Small intestine (tissue), 7 donors: ENCODE measurements at regions not wholly inside any gene's neighbourhood (a gene's known extent, or its start where the extent isn't known, plus 50 kb on each side); places are given as distances from the start of the nearest gene placed in this dataset.

Experiments
- DNase-seq, 2 donors: peaks; one replicate each; pipeline versions ENCODE4 v3.0.0 to v3.0.0-alpha.2; 2013
- FAIRE-seq: peaks from 2 replicates; lab custom pipeline; 2012; peaks lifted over from hg19 to GRCh38; lab: Jason Lieb, UNC
- H3K27ac ChIP-seq, 3 donors: one replicate each; pipeline ENCODE4 v1.5.1; 2013; ENCODE audit warnings: low read length in 2 of 3, mild to moderate bottlenecking in 2 of 3, control low read depth in 1 of 3, inconsistent platforms in 1 of 3, low read depth in 1 of 3, moderate library complexity in 1 of 3
- H3K27me3 ChIP-seq, 3 donors: one replicate each; pipeline ENCODE4 v1.6.1; 2013; ENCODE audit warnings: low read length in 3 of 3, inconsistent platforms in 1 of 3; ENCODE audit not compliant: control insufficient read depth in 3 of 3, insufficient read depth in 3 of 3
- H3K36me3 ChIP-seq, 3 donors: one replicate each; pipeline ENCODE4 v1.6.1; 2013; ENCODE audit warnings: low read length in 3 of 3, inconsistent platforms in 1 of 3, low read depth in 1 of 3, mild to moderate bottlenecking in 1 of 3, moderate library complexity in 1 of 3; ENCODE audit not compliant: control insufficient read depth in 3 of 3, insufficient read depth in 2 of 3
- H3K4me1 ChIP-seq, 3 donors: one replicate each; pipeline ENCODE4 v1.6.1; 2013; ENCODE audit warnings: low read length in 2 of 3, inconsistent platforms in 1 of 3, low read depth in 1 of 3, mild to moderate bottlenecking in 1 of 3, moderate library complexity in 1 of 3; ENCODE audit not compliant: control insufficient read depth in 3 of 3, insufficient read depth in 2 of 3
- H3K4me3 ChIP-seq, 3 donors: one replicate each; pipeline ENCODE4 v1.5.1; 2013; ENCODE audit warnings: low read length in 3 of 3, control low read depth in 1 of 3, inconsistent platforms in 1 of 3, low read depth in 1 of 3, mild to moderate bottlenecking in 1 of 3, moderate library complexity in 1 of 3
- H3K9me3 ChIP-seq, 2 donors: one replicate each; pipeline ENCODE4 v1.6.1; 2013; ENCODE audit warnings: low read depth in 1 of 2, low read length in 1 of 2; ENCODE audit not compliant: control insufficient read depth in 2 of 2, insufficient read depth in 1 of 2
- WGBS, 3 donors: extraction: QIAGEN DNeasy Blood & Tissue Kit; methylation state at CpG; one replicate each; pipeline ENCODE4 v1.1.7; 2013; 5-methylcytosine and 5-hydroxymethylcytosine counted together
- donor health status: healthy with polysubstance abuse.
- donor health status: control.
- donor health status: control.
- donor health status: Bipolar disorder and iron deficiency.
- donor health status: healthy.

GRCh38 chr5:15447209-15447608 lies 52.8 kb upstream of the FBXL7 start:
- WGBS, 3 donors, result 19 to 26% (median 22%) methylated on average over 1 of the region's 1 CpG
- Histone ChIP-seq H3K27me3 (no peaks in the 10 kb centered on the region), H3K9me3 (no peaks in the 10 kb centered on the region), H3K4me3 (no peak overlapping the region), H3K4me1 (no peaks in the 10 kb centered on the region), H3K27ac (no peak overlapping the region), H3K36me3 (no peaks in the 10 kb centered on the region)
- FAIRE-seq (no peak), DNase-seq (no peak)

DNA sequence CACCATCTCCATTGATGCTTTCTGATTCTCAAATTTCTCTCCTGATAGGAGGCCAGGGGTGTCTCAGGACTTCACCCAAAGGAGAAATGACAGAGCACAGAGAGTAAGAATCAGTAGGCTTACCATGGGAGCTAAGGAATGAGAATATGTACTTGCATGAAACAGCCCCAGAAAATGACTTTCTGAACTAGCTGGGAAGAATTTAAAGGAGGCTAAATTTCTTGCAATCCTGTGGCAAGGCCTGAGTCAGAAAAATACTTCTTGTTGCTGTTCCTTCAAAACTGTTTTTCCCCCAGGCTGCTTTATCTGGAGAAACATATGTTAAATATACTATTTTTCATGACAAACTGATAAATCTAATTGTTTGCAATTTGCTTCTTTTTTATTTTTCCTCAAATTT lies 53.4 kb upstream of the FBXL7 start:
- no peaks in the 10 kb centered on the region for H3K4me1 ChIP-seq
- no peak for FAIRE-seq
- DNase-seq, result no peak
- H3K9me3 ChIP-seq, result no peaks in the 10 kb centered on the region
- H3K4me3 ChIP-seq, result no peak overlapping the region
- no peaks in the 10 kb centered on the region for H3K27me3 ChIP-seq
- no peak overlapping the region for H3K27ac ChIP-seq
- H3K36me3 ChIP-seq, result no peaks in the 10 kb centered on the region

DNA sequence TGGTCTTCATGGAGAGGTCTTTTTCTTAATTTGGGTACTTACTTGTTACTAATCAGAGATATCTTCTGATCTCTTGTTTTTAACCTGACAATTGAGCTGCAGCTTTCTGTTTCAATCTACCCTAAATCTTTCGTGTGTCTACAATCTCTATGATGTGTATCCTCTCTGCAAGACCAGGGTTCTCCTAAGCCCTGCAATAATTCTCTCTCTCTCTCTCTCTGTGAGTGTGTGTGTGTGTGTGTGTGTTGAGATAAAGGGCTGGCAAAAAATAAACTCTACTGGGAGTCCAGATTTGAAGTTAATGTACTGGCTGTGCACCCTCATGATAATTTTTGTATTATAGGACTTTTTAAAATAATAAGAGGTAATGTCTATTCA lies 57.8 kb upstream of the FBXL7 start:
- FAIRE-seq, result no peak
- Histone ChIP-seq H3K36me3 (no peaks in the 10 kb centered on the region), H3K9me3 (no peaks in the 10 kb centered on the region), H3K4me3 (no peak overlapping the region), H3K4me1 (no peaks in the 10 kb centered on the region), H3K27ac (no peak overlapping the region), H3K27me3 (no peaks in the 10 kb centered on the region)
- no peak for DNase-seq
- WGBS, 3 donors, result 39 to 68% (median 40%) methylated on average over 1 of the region's 1 CpG

DNA sequence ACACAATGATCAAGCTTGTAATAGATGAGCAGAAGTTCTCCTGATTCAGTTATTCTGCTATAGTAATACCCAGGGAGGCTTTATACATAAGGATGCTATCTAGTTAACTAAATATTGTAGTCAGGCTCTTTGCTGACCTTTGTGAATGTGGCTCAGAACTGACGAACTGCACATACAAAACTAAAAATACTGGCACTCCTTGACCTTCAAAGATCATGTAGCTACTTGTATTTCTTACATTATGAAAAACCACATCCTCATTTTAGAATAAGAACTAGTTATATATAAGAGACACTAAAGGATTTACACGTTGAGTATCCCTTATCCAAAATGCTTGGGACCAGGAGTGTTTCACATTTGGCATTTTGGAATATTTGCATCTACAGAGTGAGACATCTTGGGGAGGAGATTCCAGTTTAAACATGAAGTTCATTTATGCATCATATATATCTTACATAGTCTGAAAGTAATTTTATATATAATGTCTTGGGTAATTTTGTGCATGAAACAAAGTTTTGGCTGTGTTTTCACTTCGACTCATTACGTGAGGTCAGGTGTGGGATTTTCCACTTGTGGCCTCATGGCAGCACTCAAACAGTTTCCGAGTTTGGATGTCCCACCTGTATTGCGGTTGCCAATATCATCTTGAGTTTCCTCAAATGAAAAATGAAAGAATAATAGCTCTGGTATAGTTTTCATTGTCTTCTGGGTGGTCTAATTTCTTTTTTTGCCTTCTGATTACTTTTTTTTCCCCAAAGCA lies 58.4 kb upstream of the FBXL7 start:
- Histone ChIP-seq H3K36me3 (no peaks in the 10 kb centered on the region), H3K9me3 (no peaks in the 10 kb centered on the region), H3K27me3 (no peaks in the 10 kb centered on the region), H3K4me3 (no peak overlapping the region), H3K27ac (no peak overlapping the region), H3K4me1 (no peaks in the 10 kb centered on the region)
- DNase-seq (no peak), FAIRE-seq (no peak)
- 59 to 76% (median 63%) methylated on average over 6 of the region's 6 CpGs for WGBS, 3 donors

DNA sequence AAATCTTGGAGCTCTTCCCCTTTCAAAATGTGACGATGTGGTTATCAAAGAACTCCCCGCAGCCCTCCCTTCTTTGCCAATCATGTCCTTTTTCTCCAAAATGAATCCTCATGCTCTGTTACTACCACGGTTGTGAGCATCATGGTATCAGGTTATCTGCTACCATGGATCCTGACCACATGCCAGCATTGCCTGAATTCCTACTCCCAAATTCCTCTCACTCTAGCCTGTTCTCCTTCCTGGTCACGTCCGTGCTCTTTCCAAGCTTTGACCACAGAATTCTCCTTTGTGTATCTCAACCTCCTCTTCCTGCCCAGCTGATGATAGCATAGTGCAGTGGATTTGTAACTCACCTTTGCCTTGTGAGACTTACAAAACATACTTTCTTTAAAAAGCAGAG lies 59.5 kb upstream of the FBXL7 start:
- Histone ChIP-seq H3K4me3 (no peak overlapping the region), H3K36me3 (no peaks in the 10 kb centered on the region), H3K27me3 (no peaks in the 10 kb centered on the region), H3K27ac (no peak overlapping the region), H3K4me1 (no peaks in the 10 kb centered on the region), H3K9me3 (no peaks in the 10 kb centered on the region)
- FAIRE-seq (no peak), DNase-seq (no peak)
- WGBS, 3 donors, result 70 to 74% (median 72%) methylated on average over 5 of the region's 5 CpGs

- Histone ChIP-seq H3K36me3 (no peaks in the 10 kb centered on the region), H3K9me3 (no peaks in the 10 kb centered on the region), H3K4me3 (no peak overlapping the region), H3K4me1 (no peaks in the 10 kb centered on the region), H3K27ac (no peak overlapping the region), H3K27me3 (no peaks in the 10 kb centered on the region)
- DNase-seq (no peak), FAIRE-seq (no peak)
- 44 to 57% (median 45%) methylated on average over 1 of the region's 1 CpG for WGBS, 3 donors
Measured at GRCh38 chr5:15439801-15440200, 60.2 kb upstream of the FBXL7 start.

GRCh38 chr5:15433709-15434108 lies 66.3 kb upstream of the FBXL7 start:
- no peaks in the 10 kb centered on the region for H3K4me1 ChIP-seq
- H3K27ac ChIP-seq, result no peak overlapping the region
- H3K9me3 ChIP-seq, result no peaks in the 10 kb centered on the region
- H3K4me3 ChIP-seq, result no peak overlapping the region
- WGBS, 3 donors, result 83 to 90% (median 85%) methylated on average over 3 of the region's 3 CpGs
- no peaks in the 10 kb centered on the region for H3K36me3 ChIP-seq
- DNase-seq (no peak), FAIRE-seq (peak; percentile 49)
- H3K27me3 ChIP-seq, result no peaks in the 10 kb centered on the region

- Histone ChIP-seq H3K4me1 (no peaks in the 10 kb centered on the region), H3K27ac (no peak overlapping the region), H3K4me3 (no peak overlapping the region), H3K36me3 (no peaks in the 10 kb centered on the region), H3K9me3 (no peaks in the 10 kb centered on the region), H3K27me3 (no peaks in the 10 kb centered on the region)
- FAIRE-seq, result no peak
- 40 to 56% (median 48%) methylated on average over 3 of the region's 3 CpGs for WGBS, 3 donors
- no peak for DNase-seq
Measured at GRCh38 chr5:15431923-15432322, 68.1 kb upstream of the FBXL7 start.

DNA sequence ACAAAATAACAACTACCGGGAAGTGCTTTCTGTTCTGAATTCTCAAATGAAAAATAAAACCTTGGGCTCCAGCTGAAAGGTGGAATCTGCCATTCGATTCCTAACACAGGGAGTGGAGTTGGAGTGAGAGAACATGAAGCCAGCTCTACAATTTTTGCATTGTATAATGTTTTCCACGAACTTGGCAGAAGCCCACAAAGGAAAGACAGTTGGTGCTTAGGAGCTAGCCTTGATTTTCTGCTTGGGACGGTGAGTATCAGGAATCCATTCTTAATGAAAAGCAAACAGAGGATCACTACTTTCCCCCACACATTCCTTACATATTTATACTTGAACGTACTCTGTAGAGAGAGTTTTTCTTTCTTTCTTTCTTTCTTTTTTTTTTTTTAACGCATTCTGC lies 74.2 kb upstream of the FBXL7 start:
- no peaks in the 10 kb centered on the region for H3K27me3 ChIP-seq
- FAIRE-seq, result no peak
- WGBS, 3 donors, result 25 to 44% (median 41%) methylated on average over 6 of the region's 6 CpGs
- H3K4me3 ChIP-seq, result no peak overlapping the region
- H3K36me3 ChIP-seq, result no peaks in the 10 kb centered on the region
- no peak for DNase-seq
- no peaks in the 10 kb centered on the region for H3K9me3 ChIP-seq
- no peaks in the 10 kb centered on the region for H3K4me1 ChIP-seq
- H3K27ac ChIP-seq, result no peak overlapping the region
